Stomach smooth muscle (tissue), 2 donors: ENCODE measurements at regions not wholly inside any gene's neighbourhood (a gene's known extent, or its start where the extent isn't known, plus 50 kb on each side); places are given as distances from the start of the nearest gene placed in this dataset.

Experiments
- H3K27ac ChIP-seq: one replicate; pipeline ENCODE4 v1.7.0; 2013; ENCODE audit warnings: mild to moderate bottlenecking, low read length, inconsistent platforms
- H3K27me3 ChIP-seq, 2 donors: one replicate each; pipeline ENCODE4 v1.7.0; 2013; ENCODE audit warnings: low read length in 2 of 2; ENCODE audit not compliant: insufficient read depth in 2 of 2, control insufficient read depth in 1 of 2
- H3K36me3 ChIP-seq, 2 donors: one replicate each; pipeline ENCODE4 v1.7.0; 2013; ENCODE audit warnings: low read length in 2 of 2; ENCODE audit not compliant: control insufficient read depth in 2 of 2, insufficient read depth in 2 of 2
- H3K4me1 ChIP-seq: one replicate; pipeline ENCODE4 v1.7.0; 2013; ENCODE audit warnings: low read length; ENCODE audit not compliant: control insufficient read depth, insufficient read depth
- H3K4me3 ChIP-seq, 2 donors: one replicate each; pipeline ENCODE4 v1.7.0; 2013; ENCODE audit warnings: low read length in 2 of 2
- H3K9ac ChIP-seq, 2 donors: one replicate each; pipeline ENCODE4 v1.7.0; 2013; ENCODE audit warnings: low read length in 2 of 2, mild to moderate bottlenecking in 1 of 2
- H3K9me3 ChIP-seq, 2 donors: one replicate each; pipeline ENCODE4 v1.7.0; 2013; ENCODE audit warnings: low read length in 2 of 2; ENCODE audit not compliant: control insufficient read depth in 2 of 2
- donor health status: healthy.
- donor health status: Pancreatic carcinoma.

DNA sequence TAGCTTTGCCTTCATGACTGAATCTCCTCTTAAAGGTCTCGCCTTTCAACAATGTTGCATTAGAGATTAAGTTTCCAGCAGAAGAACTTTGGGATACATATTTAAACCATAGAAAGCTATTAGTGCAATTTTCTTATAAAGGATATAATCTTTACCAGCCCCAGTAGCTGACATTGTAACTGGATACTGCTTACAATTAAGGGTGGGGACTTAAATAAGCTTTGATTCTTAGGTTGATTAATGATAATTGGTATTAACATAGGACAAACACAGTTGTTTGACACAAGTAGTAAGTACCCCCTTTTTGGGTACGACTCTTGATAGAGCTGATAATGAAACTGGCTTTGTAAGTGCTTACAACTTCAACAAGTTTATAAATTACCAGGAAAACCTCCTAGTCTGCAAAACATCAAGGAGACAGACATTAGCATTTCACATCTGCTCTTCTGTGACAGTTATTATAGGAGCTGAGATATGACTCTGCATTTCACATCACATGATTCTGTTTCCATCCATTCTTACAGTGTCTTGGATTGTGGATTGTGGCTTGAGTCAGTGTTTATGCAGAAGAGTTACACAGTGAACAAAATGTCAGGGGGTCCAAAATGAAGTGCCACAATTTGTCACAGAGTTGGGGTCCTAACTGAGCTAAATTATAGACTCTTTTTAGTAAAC lies 249.1 kb upstream of the E2F7 start:
- no peak overlapping the region for H3K4me3 ChIP-seq
- H3K4me1 ChIP-seq: no peaks in the 10 kb centered on the region
- no peak overlapping the region for H3K27ac ChIP-seq
- H3K27me3 ChIP-seq: no peaks in the 10 kb centered on the region
- H3K9me3 ChIP-seq: no peaks in the 10 kb centered on the region
- no peak overlapping the region for H3K9ac ChIP-seq
- H3K36me3 ChIP-seq: no peaks in the 10 kb centered on the region

GRCh38 chr12:77308056-77308455 lies 242.7 kb upstream of the E2F7 start:
- Histone ChIP-seq H3K36me3 (no peaks in the 10 kb centered on the region), H3K9me3 (peaks cover 0 to 2% of the 10 kb centered on the region in 2 donors), H3K9ac (no peak overlapping the region), H3K4me3 (no peak overlapping the region), H3K4me1 (no peaks in the 10 kb centered on the region), H3K27ac (no peak overlapping the region), H3K27me3 (no peaks in the 10 kb centered on the region)

GRCh38 chr12:77300811-77301210 lies 235.4 kb upstream of the E2F7 start:
- Histone ChIP-seq H3K4me3 (no peak overlapping the region), H3K9ac (no peak overlapping the region), H3K36me3 (no peaks in the 10 kb centered on the region), H3K9me3 (peaks cover 0 to 2% of the 10 kb centered on the region in 2 donors), H3K4me1 (no peaks in the 10 kb centered on the region), H3K27me3 (no peaks in the 10 kb centered on the region), H3K27ac (no peak overlapping the region)

DNA sequence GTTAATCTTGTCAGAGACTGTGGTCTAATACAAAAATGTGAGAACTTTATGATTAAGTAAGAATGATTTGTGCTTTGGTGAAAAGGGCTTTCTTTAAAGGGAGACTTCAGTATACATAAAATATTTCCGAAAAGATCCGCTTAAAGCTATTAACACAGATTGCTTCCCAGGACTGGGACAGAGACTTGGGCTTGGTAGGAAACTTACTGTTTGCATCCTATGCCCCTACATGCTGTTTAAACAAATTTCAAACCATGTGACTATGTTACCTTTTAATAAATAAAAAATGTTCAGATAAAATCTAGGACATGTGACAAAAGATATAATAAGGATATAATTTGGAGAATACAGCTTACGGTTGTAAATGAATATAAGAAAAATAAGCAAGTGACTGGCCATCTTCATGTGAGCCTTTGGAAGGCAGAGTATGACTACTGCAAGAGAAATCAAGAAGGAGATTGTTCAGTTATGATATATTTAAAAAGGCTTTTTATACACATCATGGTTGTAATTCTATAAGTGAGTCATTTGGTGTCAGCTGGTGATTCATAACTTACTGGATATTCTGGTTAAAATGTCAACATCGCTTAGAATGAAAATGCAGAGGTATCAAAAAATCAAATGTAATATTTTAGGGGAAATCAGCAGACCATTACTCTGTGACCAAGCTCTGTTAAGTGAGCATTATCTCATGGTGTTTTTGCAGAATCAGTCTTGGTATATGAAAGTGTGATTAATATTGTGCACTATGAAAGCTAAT lies 234.7 kb upstream of the E2F7 start:
- H3K27ac ChIP-seq: no peak overlapping the region
- no peaks in the 10 kb centered on the region for H3K4me1 ChIP-seq
- peaks cover 0 to 2% of the 10 kb centered on the region in 2 donors for H3K9me3 ChIP-seq
- H3K27me3 ChIP-seq: no peaks in the 10 kb centered on the region
- no peak overlapping the region for H3K9ac ChIP-seq
- no peaks in the 10 kb centered on the region for H3K36me3 ChIP-seq
- H3K4me3 ChIP-seq: no peak overlapping the region

GRCh38 chr12:77299001-77299400 lies 233.6 kb upstream of the E2F7 start:
- no peaks in the 10 kb centered on the region for H3K27me3 ChIP-seq
- H3K9ac ChIP-seq: no peak overlapping the region
- H3K4me1 ChIP-seq: no peaks in the 10 kb centered on the region
- no peak overlapping the region for H3K27ac ChIP-seq
- H3K4me3 ChIP-seq: no peak overlapping the region
- no peaks in the 10 kb centered on the region for H3K36me3 ChIP-seq
- no peaks in the 10 kb centered on the region for H3K9me3 ChIP-seq

DNA sequence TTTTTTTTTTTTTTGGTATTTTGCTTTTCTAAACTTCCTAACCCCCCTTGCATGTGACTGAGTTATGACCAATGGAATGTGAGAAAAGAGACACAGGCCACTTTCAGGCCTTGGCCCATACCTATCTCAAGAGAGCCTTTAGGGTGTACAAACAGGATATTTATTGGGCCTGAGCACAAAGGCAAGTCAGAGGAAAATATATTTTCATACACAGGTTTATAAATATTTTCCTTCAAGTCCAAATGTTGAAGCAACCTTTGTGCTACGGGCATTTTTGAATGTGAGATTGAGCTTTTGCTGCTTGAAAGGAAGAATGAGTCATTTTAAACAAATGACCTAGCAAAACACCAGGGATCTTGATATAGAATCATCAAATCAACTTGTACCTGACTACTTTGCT lies 228.6 kb upstream of the E2F7 start:
- no peak overlapping the region for H3K4me3 ChIP-seq
- H3K27me3 ChIP-seq: no peaks in the 10 kb centered on the region
- no peaks in the 10 kb centered on the region for H3K4me1 ChIP-seq
- no peak overlapping the region for H3K9ac ChIP-seq
- no peaks in the 10 kb centered on the region for H3K9me3 ChIP-seq
- no peaks in the 10 kb centered on the region for H3K36me3 ChIP-seq
- no peak overlapping the region for H3K27ac ChIP-seq

- Histone ChIP-seq H3K9me3 (no peaks in the 10 kb centered on the region), H3K4me1 (no peaks in the 10 kb centered on the region), H3K4me3 (no peak overlapping the region), H3K27me3 (no peaks in the 10 kb centered on the region), H3K9ac (no peak overlapping the region), H3K36me3 (no peaks in the 10 kb centered on the region), H3K27ac (no peak overlapping the region)
Observed at GRCh38 chr12:77274926-77275325, 209.6 kb upstream of the E2F7 start.

GRCh38 chr12:77273898-77274297 lies 208.5 kb upstream of the E2F7 start:
- Histone ChIP-seq H3K9me3 (no peaks in the 10 kb centered on the region), H3K9ac (no peak overlapping the region), H3K36me3 (no peaks in the 10 kb centered on the region)

DNA sequence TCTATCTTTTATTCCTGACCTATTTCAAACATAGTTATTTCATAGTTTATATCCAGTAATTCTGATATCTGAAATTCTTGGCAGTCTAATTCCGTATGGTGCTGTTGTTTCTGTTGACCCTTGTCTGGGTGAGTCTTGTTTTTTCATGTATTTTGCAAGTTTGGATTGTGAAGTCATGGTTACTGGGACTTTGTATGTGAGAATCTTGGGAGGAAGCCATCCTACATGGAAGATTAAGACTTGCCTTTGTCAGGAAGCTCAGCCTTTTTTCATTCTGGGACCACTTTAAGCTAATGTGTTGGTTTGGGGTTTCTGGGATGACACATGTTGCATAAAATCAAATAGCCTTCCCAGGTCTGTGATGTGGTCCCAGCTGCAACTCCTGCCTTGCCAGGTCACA lies 191.6 kb upstream of the E2F7 start:
- H3K4me1 ChIP-seq: no peaks in the 10 kb centered on the region
- H3K36me3 ChIP-seq: no peaks in the 10 kb centered on the region

More at GRCh38 chr12:77273898-77274297, 208.5 kb upstream of the E2F7 start:
- Histone ChIP-seq H3K27ac (no peak overlapping the region), H3K27me3 (no peaks in the 10 kb centered on the region), H3K4me3 (no peak overlapping the region), H3K4me1 (no peaks in the 10 kb centered on the region)

DNA sequence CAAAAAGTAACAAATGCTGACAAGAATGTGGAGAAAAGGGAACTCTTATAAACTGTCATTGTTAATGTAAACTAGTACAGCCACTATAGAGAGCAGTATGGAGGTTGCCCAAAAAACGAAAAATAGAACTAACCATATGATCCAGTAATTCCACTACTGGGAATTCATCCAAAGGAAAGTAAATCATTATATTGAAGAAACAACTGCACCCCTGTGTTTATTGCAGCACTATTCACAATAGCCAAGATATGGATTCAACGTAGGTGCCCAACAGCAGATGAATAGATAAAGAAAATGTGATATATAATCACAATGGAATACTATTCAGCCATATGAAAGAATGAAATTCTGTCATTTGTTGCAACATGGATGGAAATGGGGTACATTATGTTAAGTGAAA lies 188.0 kb upstream of the E2F7 start:
- Histone ChIP-seq H3K4me3 (no peak overlapping the region), H3K4me1 (no peaks in the 10 kb centered on the region), H3K27ac (no peak overlapping the region), H3K9ac (no peak overlapping the region), H3K27me3 (no peaks in the 10 kb centered on the region), H3K9me3 (no peaks in the 10 kb centered on the region), H3K36me3 (no peaks in the 10 kb centered on the region)

More for the DNA sequence above, 191.6 kb upstream of the E2F7 start:
- Histone ChIP-seq H3K9me3 (no peaks in the 10 kb centered on the region), H3K27me3 (no peaks in the 10 kb centered on the region), H3K4me3 (no peak overlapping the region), H3K27ac (no peak overlapping the region), H3K9ac (no peak overlapping the region)

GRCh38 chr12:77251799-77252198 lies 186.4 kb upstream of the E2F7 start:
- H3K4me3 ChIP-seq: no peak overlapping the region
- no peaks in the 10 kb centered on the region for H3K27me3 ChIP-seq
- H3K9me3 ChIP-seq: no peaks in the 10 kb centered on the region
- no peaks in the 10 kb centered on the region for H3K4me1 ChIP-seq
- H3K36me3 ChIP-seq: no peaks in the 10 kb centered on the region
- no peak overlapping the region for H3K9ac ChIP-seq
- H3K27ac ChIP-seq: no peak overlapping the region
